ENCODE measurements at regions not wholly inside any gene's neighbourhood (a gene's known extent, or its start where the extent isn't known, plus 50 kb on each side); places are given as distances from the start of the nearest gene placed in this dataset.

DNA sequence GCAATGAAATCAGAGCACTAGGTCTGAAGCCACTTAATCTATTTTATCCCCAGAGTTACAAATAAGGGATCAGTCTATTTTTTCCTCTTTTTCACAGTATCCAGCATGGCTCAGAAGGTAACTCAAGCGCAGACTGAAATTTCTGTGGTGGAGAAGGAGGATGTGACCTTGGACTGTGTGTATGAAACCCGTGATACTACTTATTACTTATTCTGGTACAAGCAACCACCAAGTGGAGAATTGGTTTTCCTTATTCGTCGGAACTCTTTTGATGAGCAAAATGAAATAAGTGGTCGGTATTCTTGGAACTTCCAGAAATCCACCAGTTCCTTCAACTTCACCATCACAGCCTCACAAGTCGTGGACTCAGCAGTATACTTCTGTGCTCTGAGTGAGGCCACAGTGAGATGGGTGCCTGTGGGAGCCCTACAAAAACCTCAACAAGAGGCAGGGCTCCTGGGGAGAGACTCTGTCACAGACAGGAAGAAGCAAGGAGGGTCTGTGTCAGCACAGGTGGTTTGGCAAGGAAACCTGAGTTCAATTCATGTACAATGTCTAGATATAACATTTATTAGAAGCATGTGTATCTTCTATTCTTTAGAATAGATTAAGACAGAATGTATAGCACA is 334.3 kb upstream of the OR4E1 start:
- TF ChIP-seq, protein P1, sequence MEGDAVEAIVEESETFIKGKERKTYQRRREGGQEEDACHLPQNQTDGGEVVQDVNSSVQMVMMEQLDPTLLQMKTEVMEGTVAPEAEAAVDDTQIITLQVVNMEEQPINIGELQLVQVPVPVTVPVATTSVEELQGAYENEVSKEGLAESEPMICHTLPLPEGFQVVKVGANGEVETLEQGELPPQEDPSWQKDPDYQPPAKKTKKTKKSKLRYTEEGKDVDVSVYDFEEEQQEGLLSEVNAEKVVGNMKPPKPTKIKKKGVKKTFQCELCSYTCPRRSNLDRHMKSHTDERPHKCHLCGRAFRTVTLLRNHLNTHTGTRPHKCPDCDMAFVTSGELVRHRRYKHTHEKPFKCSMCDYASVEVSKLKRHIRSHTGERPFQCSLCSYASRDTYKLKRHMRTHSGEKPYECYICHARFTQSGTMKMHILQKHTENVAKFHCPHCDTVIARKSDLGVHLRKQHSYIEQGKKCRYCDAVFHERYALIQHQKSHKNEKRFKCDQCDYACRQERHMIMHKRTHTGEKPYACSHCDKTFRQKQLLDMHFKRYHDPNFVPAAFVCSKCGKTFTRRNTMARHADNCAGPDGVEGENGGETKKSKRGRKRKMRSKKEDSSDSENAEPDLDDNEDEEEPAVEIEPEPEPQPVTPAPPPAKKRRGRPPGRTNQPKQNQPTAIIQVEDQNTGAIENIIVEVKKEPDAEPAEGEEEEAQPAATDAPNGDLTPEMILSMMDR (IDR thresholded peaks at IDR 0.05): no peak
- TF ChIP-seq POLR2AphosphoS5 (IDR thresholded peaks at IDR 0.05): no peak
